A673 (cell line): ENCODE measurements at regions not wholly inside any gene's neighbourhood (a gene's known extent, or its start where the extent isn't known, plus 50 kb on each side); places are given as distances from the start of the nearest gene placed in this dataset.

ENCODE experiments used
- BruUV-seq: library from RNA; stranded (reverse); fragments of 400-500 nt; replicated peaks from 2 replicates; lab custom pipeline; 2021; lab: Mats Ljungman, UMichigan
- CTCF ChIA-PET: fragments of 300-600 bp; sonication (Branson Sonifier 250); formaldehyde crosslinking; loops from one replicate; lab custom pipeline; 2022; ENCODE audit warnings: antibody characterized with exemption; lab: Charles Lee
- POLR2A ChIA-PET: fragments of 300-600 bp; sonication (Branson Sonifier 250); formaldehyde crosslinking; loops from one replicate; lab custom pipeline; 2022; ENCODE audit warnings: antibody characterized with exemption; ENCODE audit not compliant: low non-redundant PET; lab: Charles Lee
- DNase-seq: peaks from one replicate; pipeline ENCODE4 v3.0.0-alpha.2; 2015; ENCODE audit warnings: low spot score
- H3K27ac ChIP-seq: fragments of 200-600 bp; sonication (generic); 2 replicates; pipeline ENCODE4 v1.5.1; 2016; ENCODE audit warnings: mixed run types, low read depth, mild to moderate bottlenecking, mixed read lengths, antibody characterized with exemption, low read length; ENCODE audit not compliant: poor library complexity, severe bottlenecking
- H3K27me3 ChIP-seq: fragments of 200-600 bp; sonication (generic); replicated peaks from 2 replicates; pipeline ENCODE4 v1.6.1; 2017; ENCODE audit warnings: mixed run types, low read depth, mild to moderate bottlenecking, mixed read lengths, antibody characterized with exemption, low read length; ENCODE audit not compliant: insufficient read depth, poor library complexity
- H3K36me3 ChIP-seq: fragments of 200-600 bp; sonication (generic); 2 replicates; pipeline ENCODE4 v1.6.1; 2016; ENCODE audit warnings: mixed run types, mild to moderate bottlenecking, mixed read lengths, antibody characterized with exemption, low read length; ENCODE audit not compliant: insufficient read depth, poor library complexity, severe bottlenecking
- H3K4me1 ChIP-seq: fragments of 200-600 bp; sonication (generic); 2 replicates; pipeline ENCODE4 v1.6.1; 2017; ENCODE audit warnings: mixed run types, mild to moderate bottlenecking, mixed read lengths, antibody characterized with exemption, low read length; ENCODE audit not compliant: insufficient read depth, poor library complexity, severe bottlenecking
- H3K4me3 ChIP-seq: fragments of 200-600 bp; sonication (generic); 2 replicates; pipeline ENCODE4 v1.5.1; 2016; ENCODE audit warnings: low read depth, mixed run types, mild to moderate bottlenecking, mixed read lengths, low read length; ENCODE audit not compliant: poor library complexity, severe bottlenecking
- H3K9me3 ChIP-seq: fragments of 200-600 bp; sonication (generic); 2 replicates; pipeline ENCODE4 v1.6.1; 2016; ENCODE audit warnings: mixed run types, low read depth, mild to moderate bottlenecking, mixed read lengths, antibody characterized with exemption, low read length; ENCODE audit not compliant: poor library complexity, severe bottlenecking
- EZH2 ChIP-seq: fragments of 200-600 bp; sonication (generic); IDR thresholded peaks from 2 replicates; pipeline ENCODE4 v1.6.1; 2017; ENCODE audit warnings: borderline replicate concordance, low read depth, mild to moderate bottlenecking, mixed read lengths, antibody characterized with exemption, low read length; ENCODE audit not compliant: poor library complexity, severe bottlenecking
- intact Hi-C: fragments of 100-400 bp; cut with micrococcal nuclease; formaldehyde crosslinking; loops from one replicate; pipeline ENCODE4 v1.10.0; 2022; ENCODE audit not compliant: unreplicated experiment
- TF ChIP-seq, protein P1 (sequence below): fragments of 300-800, 200-600 bp; sonication (generic); conservative IDR thresholded peaks from 2 replicates; pipeline ENCODE4 v1.5.1; 2017; ENCODE audit warnings: low read depth, mild to moderate bottlenecking, antibody characterized with exemption, low read length, moderate library complexity, mixed read lengths

DNA sequence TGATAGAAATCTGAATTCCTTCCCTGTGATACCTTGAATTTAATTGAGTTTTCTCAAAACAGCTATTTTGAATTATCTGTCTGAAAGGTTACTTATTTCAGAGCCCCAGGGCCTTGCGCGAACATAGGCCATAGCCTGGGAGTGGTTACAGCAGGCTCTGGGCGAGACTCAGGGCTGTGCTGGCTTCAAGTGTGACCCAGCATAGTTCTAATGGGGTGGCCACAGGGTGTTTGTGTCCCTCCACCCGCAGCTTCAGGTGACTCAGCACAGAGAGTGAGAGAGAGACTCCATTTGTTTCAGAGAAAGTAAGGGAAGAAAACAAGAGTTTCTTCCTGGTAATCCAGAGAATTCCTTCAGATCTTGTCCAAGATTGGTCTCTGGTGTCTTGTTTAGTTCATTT is 137.9 kb upstream of the POU3F3 start:
- Histone ChIP-seq H3K27ac (no peak overlapping the region), H3K27me3 (no peaks in the 10 kb centered on the region), H3K4me3 (no peak overlapping the region), H3K36me3 (no peaks in the 10 kb centered on the region), H3K4me1 (no peaks in the 10 kb centered on the region), H3K9me3 (no peaks in the 10 kb centered on the region)
- TF ChIP-seq, protein P1, sequence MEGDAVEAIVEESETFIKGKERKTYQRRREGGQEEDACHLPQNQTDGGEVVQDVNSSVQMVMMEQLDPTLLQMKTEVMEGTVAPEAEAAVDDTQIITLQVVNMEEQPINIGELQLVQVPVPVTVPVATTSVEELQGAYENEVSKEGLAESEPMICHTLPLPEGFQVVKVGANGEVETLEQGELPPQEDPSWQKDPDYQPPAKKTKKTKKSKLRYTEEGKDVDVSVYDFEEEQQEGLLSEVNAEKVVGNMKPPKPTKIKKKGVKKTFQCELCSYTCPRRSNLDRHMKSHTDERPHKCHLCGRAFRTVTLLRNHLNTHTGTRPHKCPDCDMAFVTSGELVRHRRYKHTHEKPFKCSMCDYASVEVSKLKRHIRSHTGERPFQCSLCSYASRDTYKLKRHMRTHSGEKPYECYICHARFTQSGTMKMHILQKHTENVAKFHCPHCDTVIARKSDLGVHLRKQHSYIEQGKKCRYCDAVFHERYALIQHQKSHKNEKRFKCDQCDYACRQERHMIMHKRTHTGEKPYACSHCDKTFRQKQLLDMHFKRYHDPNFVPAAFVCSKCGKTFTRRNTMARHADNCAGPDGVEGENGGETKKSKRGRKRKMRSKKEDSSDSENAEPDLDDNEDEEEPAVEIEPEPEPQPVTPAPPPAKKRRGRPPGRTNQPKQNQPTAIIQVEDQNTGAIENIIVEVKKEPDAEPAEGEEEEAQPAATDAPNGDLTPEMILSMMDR: no peak
- no peak for TF ChIP-seq EZH2
- intact Hi-C loops: no loop called here
- ChIA-PET POLR2A (no interaction called here), CTCF (no interaction called here)
- DNase-seq: no peak
- BruUV-seq: no TSS peak

DNA sequence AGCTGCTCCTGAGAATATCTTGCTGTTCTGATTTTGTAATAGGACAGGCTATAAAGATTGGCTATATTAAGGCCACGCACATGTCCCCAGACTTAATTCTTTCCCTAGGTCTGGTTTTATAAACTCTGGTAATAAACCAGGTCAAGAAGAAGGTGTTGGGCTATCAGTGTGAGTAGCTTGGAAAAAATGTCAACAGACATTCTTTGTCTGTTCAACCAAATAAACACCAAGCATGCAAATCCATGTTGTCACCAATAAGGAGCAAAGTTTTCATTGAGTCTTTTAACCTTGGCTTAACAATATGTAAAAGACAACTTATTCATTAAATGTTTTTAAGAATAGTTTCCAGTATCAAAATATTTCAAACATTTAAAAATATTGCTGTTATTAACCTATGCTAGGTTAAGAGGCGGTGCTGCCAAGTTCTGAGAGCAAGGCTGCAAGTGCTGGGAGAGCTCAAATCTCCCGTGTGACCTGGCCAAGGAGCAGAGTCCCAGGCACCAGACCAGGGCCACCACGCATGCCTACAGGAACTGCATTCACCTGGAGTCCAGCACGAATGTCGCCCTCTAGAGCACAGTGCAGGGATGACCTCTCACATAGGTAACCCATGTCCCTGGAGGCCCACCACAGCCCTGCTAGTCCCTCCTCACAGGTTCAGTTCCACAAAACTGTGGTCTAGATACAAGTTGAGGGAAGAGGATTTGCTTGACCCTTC is 120.5 kb upstream of the POU3F3 start:
- no TSS peak for BruUV-seq
- H3K27me3 ChIP-seq: no peaks in the 10 kb centered on the region
- CTCF ChIA-PET: no interaction called here
- H3K4me1 ChIP-seq: no peaks in the 10 kb centered on the region
- TF ChIP-seq, protein P1: peak; percentile 51
- TF ChIP-seq EZH2: no peak
- no peaks in the 10 kb centered on the region for H3K9me3 ChIP-seq
- POLR2A ChIA-PET: no interaction called here
- no peak overlapping the region for H3K27ac ChIP-seq
- H3K36me3 ChIP-seq: no peaks in the 10 kb centered on the region
- DNase-seq: peak; percentile 5
- H3K4me3 ChIP-seq: no peak overlapping the region
- intact Hi-C loops: no loop called here

DNA sequence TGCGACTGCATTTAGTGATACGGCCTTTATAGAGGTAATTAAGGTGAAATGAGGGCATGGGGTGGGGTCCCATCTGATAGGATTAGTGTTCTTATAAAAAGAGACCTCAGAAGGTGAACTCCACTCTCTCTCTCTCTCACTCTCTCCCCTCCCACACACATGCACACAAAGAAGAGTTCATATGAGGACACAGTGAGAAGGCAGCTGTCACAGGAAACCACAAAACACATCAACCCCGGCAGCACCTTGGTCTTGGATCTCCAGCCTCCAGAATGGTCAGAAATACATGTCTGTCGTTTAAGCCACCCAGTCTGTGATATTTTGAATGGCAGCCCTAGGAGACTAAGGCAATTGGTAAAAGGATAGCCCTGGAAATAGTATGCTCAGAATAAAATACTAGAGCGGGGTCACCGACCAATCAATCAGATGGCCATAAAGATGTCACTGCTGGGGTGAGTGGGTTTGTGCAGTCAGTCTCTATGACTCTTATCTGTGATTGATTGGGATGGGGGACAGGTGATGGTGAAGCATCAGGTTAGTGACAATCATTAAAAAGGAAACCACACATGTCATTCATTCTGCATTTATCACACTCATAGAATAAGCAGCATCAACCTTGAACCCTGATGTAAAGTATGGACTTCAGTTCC is 118.9 kb upstream of the POU3F3 start:
- ChIA-PET CTCF (no interaction called here), POLR2A (no interaction called here)
- no peaks in the 10 kb centered on the region for H3K9me3 ChIP-seq
- no peak overlapping the region for H3K4me3 ChIP-seq
- intact Hi-C loops: no loop called here
- no peaks in the 10 kb centered on the region for H3K27me3 ChIP-seq
- DNase-seq: no peak
- H3K36me3 ChIP-seq: no peaks in the 10 kb centered on the region
- H3K27ac ChIP-seq: no peak overlapping the region
- no peaks in the 10 kb centered on the region for H3K4me1 ChIP-seq
- TF ChIP-seq, protein P1: no peak
- no peak for TF ChIP-seq EZH2
- BruUV-seq: no TSS peak
